H7 (cell line): ENCODE measurements at regions not wholly inside any gene's neighbourhood (a gene's known extent, or its start where the extent isn't known, plus 50 kb on each side); places are given as distances from the start of the nearest gene placed in this dataset.

Experiments used
- DNase-seq: peaks from one replicate; pipeline ENCODE4 v3.0.0; 2012
- H3K27me3 ChIP-seq: 2 replicates; pipeline ENCODE4 v1.6.0; 2011; ENCODE audit warnings: mild to moderate bottlenecking, low read length; ENCODE audit not compliant: control insufficient read depth, insufficient read depth
- H3K36me3 ChIP-seq: replicated peaks from 2 replicates; pipeline ENCODE4 v1.5.1; 2011; ENCODE audit warnings: low read length; ENCODE audit not compliant: control insufficient read depth, insufficient read depth
- H3K4me3 ChIP-seq: 2 replicates; pipeline ENCODE4 v1.5.1; 2011; ENCODE audit warnings: low read depth, mild to moderate bottlenecking, control low read depth, low read length, moderate library complexity; ENCODE audit not compliant: insufficient read depth

DNA sequence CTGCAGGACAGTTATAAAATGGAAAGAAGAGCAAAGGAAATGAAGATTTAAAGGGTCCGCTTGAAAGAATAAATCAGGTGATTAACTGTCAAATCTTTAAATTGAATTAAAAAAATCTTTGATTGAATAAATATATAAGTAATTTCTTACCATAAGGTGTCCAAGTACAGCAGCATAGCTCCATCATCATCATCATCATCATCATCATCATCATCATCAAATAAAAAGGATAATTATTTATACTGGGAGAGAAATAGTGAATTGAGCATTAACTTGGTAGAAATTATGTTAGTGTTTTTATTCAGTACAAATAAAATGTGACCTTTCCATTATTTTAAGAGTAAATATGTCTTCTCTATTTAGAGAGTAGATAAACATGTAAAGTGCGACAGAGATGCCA lies 745.6 kb upstream of the MARCKS start:
- DNase-seq, result no peak
- Histone ChIP-seq H3K4me3 (no peak overlapping the region), H3K36me3 (no peaks in the 10 kb centered on the region), H3K27me3 (no peaks in the 10 kb centered on the region)

- Histone ChIP-seq H3K36me3 (no peaks in the 10 kb centered on the region), H3K27me3 (no peaks in the 10 kb centered on the region), H3K4me3 (no peak overlapping the region)
- DNase-seq, result no peak
These were observed 745.1 kb upstream of the MARCKS start for GRCh38 chr6:113112086-113112485.

DNA sequence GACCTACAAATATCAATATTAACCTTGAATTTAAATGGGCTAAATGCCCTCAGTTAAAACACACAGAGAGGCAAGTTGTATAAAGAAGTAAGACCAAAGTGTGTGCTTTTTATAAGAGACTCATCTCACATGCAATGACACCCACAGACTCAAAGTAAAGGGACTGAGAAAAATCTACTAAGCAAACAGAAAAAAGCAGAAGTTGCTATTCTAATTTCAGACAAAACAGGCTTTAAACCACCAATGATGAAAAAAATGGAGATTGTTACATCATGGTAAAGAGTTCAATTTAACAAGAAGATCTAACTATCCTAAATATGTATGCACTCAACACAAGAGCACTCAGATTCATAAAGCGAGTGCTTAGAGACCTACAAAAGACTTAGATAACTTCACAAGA lies 741.9 kb upstream of the MARCKS start:
- Histone ChIP-seq H3K36me3 (no peaks in the 10 kb centered on the region), H3K27me3 (no peaks in the 10 kb centered on the region), H3K4me3 (no peak overlapping the region)
- DNase-seq, result no peak

- H3K36me3 ChIP-seq, result no peaks in the 10 kb centered on the region
- no peaks in the 10 kb centered on the region for H3K27me3 ChIP-seq
- DNase-seq, result no peak
- H3K4me3 ChIP-seq, result no peak overlapping the region
These were observed 736.9 kb upstream of the MARCKS start for GRCh38 chr6:113120224-113120581.

DNA sequence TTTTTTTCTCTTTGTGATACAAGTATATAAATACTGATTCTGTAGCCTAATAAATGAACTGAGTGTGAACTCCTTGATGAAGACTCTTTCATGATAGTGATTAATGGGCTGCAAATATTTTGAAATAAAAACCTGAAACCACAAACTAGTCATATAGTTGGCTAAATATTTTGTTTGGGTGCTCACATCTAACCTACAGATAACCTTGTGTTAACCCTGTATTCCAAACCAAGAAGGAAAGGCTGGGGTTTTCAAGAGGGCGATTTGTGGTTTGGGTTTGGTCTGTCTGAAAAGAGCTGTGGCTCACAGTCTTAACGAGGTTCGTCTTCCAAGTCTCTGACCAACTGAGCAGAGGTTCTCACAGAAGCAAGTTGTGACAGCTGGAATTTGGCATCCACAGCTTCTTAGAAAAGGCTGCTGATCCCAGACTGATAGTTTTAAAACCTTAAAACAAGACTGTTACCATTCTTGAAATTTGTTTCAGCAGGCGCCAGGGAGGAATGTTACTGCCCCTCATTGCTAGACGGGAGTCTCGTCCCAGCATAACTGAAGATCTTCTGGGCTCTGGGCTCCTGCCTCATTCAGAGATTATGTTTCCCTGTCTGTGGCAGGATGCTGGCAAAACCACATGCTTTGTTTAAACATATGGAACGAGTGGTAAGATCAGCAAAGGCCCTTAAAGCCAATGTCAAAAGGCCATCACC lies 736.4 kb upstream of the MARCKS start:
- no peak for DNase-seq
- no peaks in the 10 kb centered on the region for H3K27me3 ChIP-seq
- H3K4me3 ChIP-seq, result no peak overlapping the region
- no peaks in the 10 kb centered on the region for H3K36me3 ChIP-seq

DNA sequence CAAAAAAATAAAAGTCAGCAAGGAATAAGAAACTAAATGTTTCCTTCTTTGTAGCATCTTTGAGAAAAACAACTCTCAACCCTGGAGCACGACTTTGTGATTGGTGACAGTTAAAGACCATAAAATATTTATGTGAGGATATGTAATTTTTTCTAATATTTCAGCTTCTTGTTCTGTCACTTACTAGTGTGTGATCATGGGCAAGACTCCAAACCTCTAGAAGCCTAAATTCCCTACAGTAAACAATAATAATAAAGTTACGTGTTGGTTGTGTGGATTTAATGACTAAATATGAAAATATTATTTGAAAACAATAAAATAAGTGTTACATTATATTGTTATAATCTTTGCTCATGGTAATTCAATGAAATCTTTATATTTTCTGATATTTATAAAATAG lies 735.6 kb upstream of the MARCKS start:
- H3K4me3 ChIP-seq, result no peak overlapping the region
- no peaks in the 10 kb centered on the region for H3K27me3 ChIP-seq
- H3K36me3 ChIP-seq, result no peaks in the 10 kb centered on the region
- DNase-seq, result no peak

DNA sequence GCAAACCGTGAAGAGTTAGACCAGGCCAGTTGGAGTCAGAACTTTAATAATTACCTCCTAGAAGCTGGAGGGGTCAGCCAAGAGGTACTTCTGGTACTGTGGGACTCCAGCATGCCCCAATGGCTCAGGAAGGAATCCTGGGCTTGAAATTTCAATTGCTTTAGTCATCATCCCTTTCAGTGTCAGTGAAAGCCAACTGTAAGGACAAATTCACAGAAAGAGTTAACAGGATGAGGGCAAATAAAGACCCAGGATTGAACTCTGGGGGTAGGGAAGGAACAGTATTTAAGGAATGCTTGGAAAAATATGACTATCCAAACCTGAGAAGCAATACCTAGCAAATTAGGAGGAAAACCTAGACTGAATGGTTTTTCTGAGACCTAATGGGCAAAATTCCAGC lies 735.1 kb upstream of the MARCKS start:
- peak; percentile 18 for DNase-seq
- Histone ChIP-seq H3K27me3 (no peaks in the 10 kb centered on the region), H3K36me3 (no peaks in the 10 kb centered on the region), H3K4me3 (no peak overlapping the region)

- Histone ChIP-seq H3K36me3 (no peaks in the 10 kb centered on the region), H3K27me3 (no peaks in the 10 kb centered on the region; the same call in 1 of the 2 replicates), H3K4me3 (no peak overlapping the region)
- no peak for DNase-seq
These were observed 731.5 kb upstream of the MARCKS start for GRCh38 chr6:113125626-113126025.

- no peak for DNase-seq
- H3K27me3 ChIP-seq, result no peaks in the 10 kb centered on the region; the same call in 1 of the 2 replicates
- H3K4me3 ChIP-seq, result no peak overlapping the region
- no peaks in the 10 kb centered on the region for H3K36me3 ChIP-seq
These were observed 729.2 kb upstream of the MARCKS start for GRCh38 chr6:113127786-113128419.

GRCh38 chr6:113128661-113129060 lies 728.5 kb upstream of the MARCKS start:
- Histone ChIP-seq H3K27me3 (no peaks in the 10 kb centered on the region; the same call in 1 of the 2 replicates), H3K36me3 (no peaks in the 10 kb centered on the region), H3K4me3 (no peak overlapping the region)
- no peak for DNase-seq

GRCh38 chr6:113129991-113130390 lies 727.2 kb upstream of the MARCKS start:
- no peak for DNase-seq
- H3K27me3 ChIP-seq, result no peaks in the 10 kb centered on the region; the same call in 1 of the 2 replicates
- no peaks in the 10 kb centered on the region for H3K36me3 ChIP-seq
- H3K4me3 ChIP-seq, result no peak overlapping the region

GRCh38 chr6:113137426-113137825 lies 719.7 kb upstream of the MARCKS start:
- Histone ChIP-seq H3K27me3 (no peaks in the 10 kb centered on the region), H3K4me3 (no peak overlapping the region), H3K36me3 (no peaks in the 10 kb centered on the region)
- DNase-seq, result peak; percentile 2

DNA sequence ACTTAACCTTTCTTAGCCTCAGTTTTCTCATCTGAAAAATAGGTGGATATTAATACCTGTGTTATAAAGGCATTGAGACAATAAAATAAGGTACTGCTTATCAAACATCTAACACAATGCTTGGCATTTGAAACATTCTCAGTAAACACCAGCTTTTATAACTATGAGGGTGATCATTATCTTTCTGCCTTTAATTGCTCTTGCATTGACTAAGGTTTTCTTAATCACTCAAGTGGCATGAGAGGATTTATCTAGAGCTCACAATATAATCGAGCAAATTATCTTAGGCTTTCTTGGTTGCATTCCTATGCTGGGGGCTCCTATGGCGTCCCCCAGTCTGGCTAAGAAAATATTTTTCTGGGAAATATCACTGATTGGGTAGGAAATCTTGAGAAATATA lies 716.4 kb upstream of the MARCKS start:
- no peaks in the 10 kb centered on the region for H3K36me3 ChIP-seq
- no peak overlapping the region for H3K4me3 ChIP-seq
- DNase-seq, result no peak
- no peaks in the 10 kb centered on the region for H3K27me3 ChIP-seq

DNA sequence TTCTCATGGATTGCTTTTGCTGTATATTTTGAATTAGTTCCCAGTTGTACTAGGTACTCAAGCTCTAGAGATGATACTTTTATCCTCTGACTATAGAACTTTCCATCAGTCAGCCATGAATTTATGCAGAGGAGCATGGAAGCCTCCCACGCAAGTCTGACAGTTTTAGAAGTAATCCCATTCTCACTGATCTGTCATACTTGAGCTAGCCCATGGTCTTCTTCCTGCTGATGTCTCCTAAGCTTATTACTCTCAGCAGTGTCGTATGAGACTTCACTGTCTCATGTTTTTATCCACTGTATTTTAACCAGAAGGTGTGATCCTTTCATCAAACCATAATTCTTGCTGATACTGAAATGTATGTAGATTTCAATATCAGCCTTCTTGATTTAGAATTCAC lies 715.2 kb upstream of the MARCKS start:
- no peak for DNase-seq
- Histone ChIP-seq H3K27me3 (no peaks in the 10 kb centered on the region), H3K36me3 (no peaks in the 10 kb centered on the region), H3K4me3 (no peak overlapping the region)

- H3K4me3 ChIP-seq, result no peak overlapping the region
- no peaks in the 10 kb centered on the region for H3K27me3 ChIP-seq
- DNase-seq, result no peak
- H3K36me3 ChIP-seq, result no peaks in the 10 kb centered on the region
These were observed 714.4 kb upstream of the MARCKS start for GRCh38 chr6:113142671-113143174.
